ENCODE measurements at regions not wholly inside any gene's neighbourhood (a gene's known extent, or its start where the extent isn't known, plus 50 kb on each side); places are given as distances from the start of the nearest gene placed in this dataset.

- intact Hi-C loops (cut with micrococcal nuclease) = no loop called here
- Mint-ChIP-seq H3K36me3 (no peaks in the 10 kb centered on the region), H3K27ac (no peak overlapping the region), H3K4me3 (no peak overlapping the region), H3K9me3 (peaks cover 11 to 18% (median 14%) of the 10 kb centered on the region in 7 donors), H3K27me3 (ENCODE audit: low read depth in 3 of 3) (peaks cover 0 to 4% (median 1%) of the 10 kb centered on the region in 3 donors), H3K4me1 (no peaks in the 10 kb centered on the region)
- no peak for TF ChIP-seq CTCF (IDR thresholded peaks at IDR 0.05)
- no peak overlapping the region for H2AFZ ChIP-seq (ENCODE audit: insufficient read depth, low read depth, low read length, poor library complexity, severe bottlenecking)
- H3K9me3 ChIP-seq (replicated peaks in 1 of 2; ENCODE audit: control insufficient read depth in 1 of 2, insufficient read depth in 1 of 2, low read length in 2 of 2) = peaks cover 18 to 33% of the 10 kb centered on the region in 2 donors
- no peaks in the 10 kb centered on the region for H3K4me1 ChIP-seq (ENCODE audit: control insufficient read depth in 1 of 2, insufficient read depth in 2 of 2, low read length in 2 of 2)
- H3K27me3 ChIP-seq (ENCODE audit: control insufficient read depth in 2 of 2, insufficient read depth in 2 of 2, low read length in 2 of 2) = no peaks in the 10 kb centered on the region
- no peak overlapping the region for H3K9ac ChIP-seq (ENCODE audit: insufficient read depth, low read length, poor library complexity, severe bottlenecking)
- H3K36me3 ChIP-seq (replicated peaks in 1 of 2; ENCODE audit: control insufficient read depth in 1 of 2, insufficient read depth in 2 of 2, low read length in 2 of 2) = no peaks in the 10 kb centered on the region
- no peak for DNase-seq
- H3K79me2 ChIP-seq (ENCODE audit: insufficient read depth, low read length) = no peaks in the 10 kb centered on the region
- no peak overlapping the region for H3K4me2 ChIP-seq (replicated peaks; ENCODE audit: extremely low read depth, low read length, poor library complexity, severe bottlenecking)
- no peak overlapping the region for H3K4me3 ChIP-seq (replicated peaks in 1 of 3; ENCODE audit: low read depth in 2 of 3, low read length in 3 of 3)
- H3K27ac ChIP-seq (ENCODE audit: low read depth in 1 of 2, low read length in 2 of 2) = no peak overlapping the region
- 77% methylated on average over 3 of the region's 3 CpGs for WGBS (ENCODE audit: insufficient coverage)
- H4K20me1 ChIP-seq (ENCODE audit: insufficient read depth, low read length) = no peaks in the 10 kb centered on the region
Measured at GRCh38 chr7:109763611-109764010, 1193.9 kb downstream of the DNAJB9 start.

- intact Hi-C loops (cut with micrococcal nuclease) = no loop called here
- H3K9me3 Mint-ChIP-seq = peaks cover 0 to 16% (median 10%) of the 10 kb centered on the region in 7 donors
- Histone ChIP-seq H3K79me2 (ENCODE audit: insufficient read depth, low read length) (no peaks in the 10 kb centered on the region), H3K27ac (ENCODE audit: low read depth in 1 of 2, low read length in 2 of 2) (no peak overlapping the region), H3K9me3 (replicated peaks in 1 of 2; ENCODE audit: control insufficient read depth in 1 of 2, insufficient read depth in 1 of 2, low read length in 2 of 2) (peaks cover 6 to 14% of the 10 kb centered on the region in 2 donors), H3K4me3 (replicated peaks in 1 of 3; ENCODE audit: low read depth in 2 of 3, low read length in 3 of 3) (no peak overlapping the region), H3K36me3 (replicated peaks in 1 of 2; ENCODE audit: control insufficient read depth in 1 of 2, insufficient read depth in 2 of 2, low read length in 2 of 2) (no peaks in the 10 kb centered on the region), H3K4me2 (replicated peaks; ENCODE audit: extremely low read depth, low read length, poor library complexity, severe bottlenecking) (no peak overlapping the region), H3K9ac (ENCODE audit: insufficient read depth, low read length, poor library complexity, severe bottlenecking) (no peak overlapping the region), H3K27me3 (ENCODE audit: control insufficient read depth in 2 of 2, insufficient read depth in 2 of 2, low read length in 2 of 2) (no peaks in the 10 kb centered on the region), H4K20me1 (ENCODE audit: insufficient read depth, low read length) (no peaks in the 10 kb centered on the region), H3K4me1 (ENCODE audit: control insufficient read depth in 1 of 2, insufficient read depth in 2 of 2, low read length in 2 of 2) (no peaks in the 10 kb centered on the region), H2AFZ (ENCODE audit: insufficient read depth, low read depth, low read length, poor library complexity, severe bottlenecking) (no peak overlapping the region)
- TF ChIP-seq CTCF (IDR thresholded peaks at IDR 0.05) = no peak
- WGBS (ENCODE audit: insufficient coverage) = no CpG with 5 or more reads among the region's 3 CpGs
- H3K4me3 Mint-ChIP-seq = no peak overlapping the region
- no peaks in the 10 kb centered on the region for H3K27me3 Mint-ChIP-seq (ENCODE audit: low read depth in 3 of 3)
- DNase-seq = no peak
- no peaks in the 10 kb centered on the region for H3K36me3 Mint-ChIP-seq
- no peaks in the 10 kb centered on the region for H3K4me1 Mint-ChIP-seq
- no peak overlapping the region for H3K27ac Mint-ChIP-seq
Measured at GRCh38 chr7:109772161-109772560, 1202.5 kb downstream of the DNAJB9 start.
